DOHH2 (cell line): ENCODE measurements at regions not wholly inside any gene's neighbourhood (a gene's known extent, or its start where the extent isn't known, plus 50 kb on each side); places are given as distances from the start of the nearest gene placed in this dataset.

Experiments
- H3F3A ChIP-seq: fragments of 200-600 bp; sonication (generic), shearing (Covaris generic); 2 replicates; pipeline ENCODE4 v1.6.0; 2016; ENCODE audit warnings: antibody characterized with exemption, mild to moderate bottlenecking; ENCODE audit not compliant: control insufficient read depth, insufficient read depth
- H3K27ac ChIP-seq: fragments of 200-600 bp; sonication (generic); 2 replicates; pipeline ENCODE4 v1.5.1; 2014; ENCODE audit warnings: low read depth, mild to moderate bottlenecking, low read length, moderate library complexity
- H3K27me3 ChIP-seq: fragments of 200-600 bp; sonication (generic); 2 replicates; pipeline ENCODE4 v1.6.1; 2014; ENCODE audit warnings: mild to moderate bottlenecking, low read length, mixed read lengths; ENCODE audit not compliant: control insufficient read depth
- H3K36me3 ChIP-seq: fragments of 200-600 bp; sonication (generic); 2 replicates; pipeline ENCODE4 v1.6.1; 2014; ENCODE audit warnings: mild to moderate bottlenecking, low read length, moderate library complexity, mixed read lengths; ENCODE audit not compliant: control insufficient read depth
- H3K4me1 ChIP-seq: fragments of 200-600 bp; sonication (generic); 2 replicates; pipeline ENCODE4 v1.6.1; 2014; ENCODE audit warnings: mild to moderate bottlenecking, low read length, mixed read lengths; ENCODE audit not compliant: control insufficient read depth
- H3K4me2 ChIP-seq: fragments of 200-600 bp; sonication (generic); 2 replicates; pipeline ENCODE4 v1.6.0; 2014; ENCODE audit warnings: mild to moderate bottlenecking, low read length, moderate library complexity
- H3K4me3 ChIP-seq: fragments of 200-600 bp; sonication (generic); 2 replicates; pipeline ENCODE4 v1.5.1; 2014; ENCODE audit warnings: mild to moderate bottlenecking, low read length, mixed read lengths
- H3K79me2 ChIP-seq: fragments of 200-600 bp; sonication (generic); 2 replicates; pipeline ENCODE4 v1.6.1; 2014; ENCODE audit warnings: mild to moderate bottlenecking, low read length, mixed read lengths; ENCODE audit not compliant: control insufficient read depth
- H3K9me2 ChIP-seq: fragments of 200-600 bp; sonication (generic); replicated peaks from 2 replicates; pipeline ENCODE4 v1.6.1; 2014; ENCODE audit warnings: mild to moderate bottlenecking, low read length, mixed read lengths; ENCODE audit not compliant: control insufficient read depth
- H3K9me3 ChIP-seq: fragments of 200-600 bp; sonication (generic); 2 replicates; pipeline ENCODE4 v1.6.1; 2014; ENCODE audit warnings: antibody characterized with exemption, low read length, mixed read lengths; ENCODE audit not compliant: control insufficient read depth, insufficient read depth
- H4K20me1 ChIP-seq: fragments of 200-600 bp; sonication (generic); 2 replicates; pipeline ENCODE4 v1.6.0; 2014; ENCODE audit warnings: low read depth, mild to moderate bottlenecking, antibody characterized with exemption, low read length, moderate library complexity; ENCODE audit not compliant: control insufficient read depth, insufficient read depth
- EZH2phosphoT487 ChIP-seq: fragments of 200-600 bp; sonication (generic); IDR thresholded peaks from 2 replicates; pipeline ENCODE4 v1.6.1; 2017; ENCODE audit warnings: borderline replicate concordance, mild to moderate bottlenecking, antibody characterized with exemption, low read length, moderate library complexity, mixed read lengths
- TF ChIP-seq, protein P1 (sequence below): fragments of 200-600 bp; sonication (generic); IDR thresholded peaks from one replicate; pipeline ENCODE4 v1.5.1; 2014; ENCODE audit warnings: antibody characterized with exemption, mild to moderate bottlenecking, low read depth, low read length; ENCODE audit not compliant: poor library complexity, severe bottlenecking

DNA sequence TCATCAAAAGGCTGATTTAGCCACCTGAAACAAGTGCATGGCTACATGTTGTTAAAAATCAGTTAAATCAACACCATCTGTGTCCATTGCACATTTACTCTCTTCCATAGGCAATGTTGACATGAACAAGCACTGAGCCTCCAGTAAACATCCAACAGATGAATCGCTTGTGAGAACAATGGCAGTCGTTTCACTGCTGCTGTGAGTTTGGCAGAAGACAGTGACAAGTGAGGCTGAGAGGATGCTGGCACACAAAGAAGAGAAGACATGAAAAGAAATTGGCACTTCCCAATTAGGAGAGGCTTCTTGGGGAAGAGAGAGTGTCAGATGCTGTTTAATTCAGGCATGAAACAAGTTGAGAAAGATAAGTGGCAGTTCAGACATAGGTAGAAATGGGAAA lies 227.4 kb upstream of the STT3B start:
- Histone ChIP-seq H3K36me3 (no peaks in the 10 kb centered on the region), H3K9me2 (no peaks in the 10 kb centered on the region), H4K20me1 (no peaks in the 10 kb centered on the region), H3K9me3 (no peaks in the 10 kb centered on the region), H3K27ac (no peak overlapping the region), H3K4me2 (no peak overlapping the region), H3K4me3 (no peak overlapping the region), H3F3A (no peaks in the 10 kb centered on the region), H3K27me3 (no peaks in the 10 kb centered on the region), H3K79me2 (no peaks in the 10 kb centered on the region), H3K4me1 (peaks cover 5% of the 10 kb centered on the region; the same call in 1 of the 2 replicates)
- TF ChIP-seq, protein P1, sequence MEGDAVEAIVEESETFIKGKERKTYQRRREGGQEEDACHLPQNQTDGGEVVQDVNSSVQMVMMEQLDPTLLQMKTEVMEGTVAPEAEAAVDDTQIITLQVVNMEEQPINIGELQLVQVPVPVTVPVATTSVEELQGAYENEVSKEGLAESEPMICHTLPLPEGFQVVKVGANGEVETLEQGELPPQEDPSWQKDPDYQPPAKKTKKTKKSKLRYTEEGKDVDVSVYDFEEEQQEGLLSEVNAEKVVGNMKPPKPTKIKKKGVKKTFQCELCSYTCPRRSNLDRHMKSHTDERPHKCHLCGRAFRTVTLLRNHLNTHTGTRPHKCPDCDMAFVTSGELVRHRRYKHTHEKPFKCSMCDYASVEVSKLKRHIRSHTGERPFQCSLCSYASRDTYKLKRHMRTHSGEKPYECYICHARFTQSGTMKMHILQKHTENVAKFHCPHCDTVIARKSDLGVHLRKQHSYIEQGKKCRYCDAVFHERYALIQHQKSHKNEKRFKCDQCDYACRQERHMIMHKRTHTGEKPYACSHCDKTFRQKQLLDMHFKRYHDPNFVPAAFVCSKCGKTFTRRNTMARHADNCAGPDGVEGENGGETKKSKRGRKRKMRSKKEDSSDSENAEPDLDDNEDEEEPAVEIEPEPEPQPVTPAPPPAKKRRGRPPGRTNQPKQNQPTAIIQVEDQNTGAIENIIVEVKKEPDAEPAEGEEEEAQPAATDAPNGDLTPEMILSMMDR: no peak
- no peak for TF ChIP-seq EZH2phosphoT487

DNA sequence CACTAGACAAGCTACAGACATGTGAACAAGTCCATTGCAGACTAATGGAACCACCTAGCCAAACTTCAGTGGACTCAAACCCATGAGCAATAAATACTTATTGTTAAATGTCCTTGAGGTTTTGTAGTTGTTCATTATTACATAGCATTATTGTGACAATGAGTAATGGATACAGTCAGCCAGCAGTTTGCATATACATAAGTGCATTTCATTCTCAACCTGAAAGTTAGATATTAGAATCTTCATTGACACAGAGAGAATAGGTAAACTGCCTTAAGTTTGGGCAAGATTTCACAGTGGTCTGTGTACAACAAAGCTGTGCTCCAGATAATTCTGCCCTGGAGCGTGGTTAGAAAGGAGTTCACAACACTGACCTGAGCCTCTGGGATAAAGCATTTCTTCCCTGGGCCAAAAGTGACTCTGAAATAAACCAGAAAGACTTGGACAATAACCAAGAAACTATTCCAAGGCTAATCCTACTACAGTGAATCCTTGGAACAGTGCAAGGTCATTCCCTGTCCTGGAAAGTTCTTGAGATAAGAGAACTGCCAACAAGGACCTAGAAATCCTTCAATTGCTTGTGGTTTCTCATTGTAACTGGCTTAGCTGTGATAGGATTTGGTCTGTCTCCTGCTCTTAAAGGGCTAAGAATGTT lies 225.5 kb upstream of the STT3B start:
- no peaks in the 10 kb centered on the region for H3K9me2 ChIP-seq
- no peak for TF ChIP-seq EZH2phosphoT487
- TF ChIP-seq, protein P1: no peak
- H3K36me3 ChIP-seq: no peaks in the 10 kb centered on the region
- no peak overlapping the region for H3K4me3 ChIP-seq
- H3K4me2 ChIP-seq: no peak overlapping the region
- H4K20me1 ChIP-seq: no peaks in the 10 kb centered on the region
- H3F3A ChIP-seq: no peaks in the 10 kb centered on the region
- no peaks in the 10 kb centered on the region for H3K79me2 ChIP-seq
- H3K27ac ChIP-seq: no peak overlapping the region
- peaks cover 5% of the 10 kb centered on the region; the same call in 1 of the 2 replicates for H3K4me1 ChIP-seq
- no peaks in the 10 kb centered on the region for H3K9me3 ChIP-seq
- no peaks in the 10 kb centered on the region for H3K27me3 ChIP-seq

DNA sequence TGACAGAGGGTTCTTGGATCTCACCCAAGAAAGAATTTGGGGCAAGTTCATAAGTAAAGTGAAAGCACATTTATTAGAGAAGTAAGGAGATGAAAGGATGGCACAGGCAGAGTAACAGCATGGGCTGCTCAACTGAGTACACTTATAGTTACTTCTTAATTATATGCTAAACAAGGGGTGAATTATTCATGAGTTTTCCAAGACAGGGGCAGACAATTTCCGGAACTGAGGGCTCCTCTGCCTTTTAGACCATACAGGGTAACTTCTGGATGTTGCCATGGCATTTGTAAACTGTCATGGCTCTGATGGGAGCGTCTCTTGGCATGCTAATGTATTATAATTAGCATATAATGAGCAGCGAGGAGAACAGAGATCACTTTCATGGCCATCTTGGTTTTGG lies 221.2 kb upstream of the STT3B start:
- Histone ChIP-seq H3K4me3 (no peak overlapping the region), H3K27ac (no peak overlapping the region), H3K4me2 (no peak overlapping the region), H3K27me3 (no peaks in the 10 kb centered on the region), H3K9me3 (peaks cover 9% of the 10 kb centered on the region; the same call in 1 of the 2 replicates), H3K4me1 (peaks cover 5% of the 10 kb centered on the region; the same call in 1 of the 2 replicates), H3K36me3 (no peaks in the 10 kb centered on the region), H3F3A (no peaks in the 10 kb centered on the region), H4K20me1 (no peaks in the 10 kb centered on the region), H3K9me2 (no peaks in the 10 kb centered on the region), H3K79me2 (no peaks in the 10 kb centered on the region)
- TF ChIP-seq EZH2phosphoT487: no peak
- TF ChIP-seq, protein P1: no peak
